CD4-positive, alpha-beta T cell treated with Interleukin-17A for 1 hour (primary cell): ENCODE measurements at regions not wholly inside any gene's neighbourhood (a gene's known extent, or its start where the extent isn't known, plus 50 kb on each side); places are given as distances from the start of the nearest gene placed in this dataset.

ENCODE experiments used
- DNase-seq: peaks from one replicate; pipeline ENCODE4 v3.0.0-alpha.2; 2020

- DNase-seq, result no peak
Measured at GRCh38 chr4:130092187-130093015, 996.4 kb downstream of the C4orf33 start.

DNA sequence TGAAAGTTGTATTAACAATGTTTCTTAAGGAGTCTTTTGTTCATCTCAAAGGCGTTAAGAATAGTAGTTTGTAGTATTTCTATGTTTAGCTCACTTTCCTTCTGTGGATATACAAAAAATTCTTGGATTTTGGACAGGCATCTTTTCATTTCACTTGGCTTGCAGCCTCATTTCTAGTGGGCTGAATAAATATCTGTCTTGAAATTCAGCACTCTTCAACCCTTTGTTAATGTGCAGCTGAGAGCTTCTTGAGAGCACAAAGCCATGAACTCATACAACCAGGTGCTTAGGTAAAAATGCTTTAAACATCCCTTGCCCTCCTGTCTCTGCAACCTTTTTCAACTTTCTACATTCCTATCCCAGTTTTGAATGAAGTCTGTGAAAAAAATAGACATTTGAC, 1003.2 kb downstream of the C4orf33 start:
- no peak for DNase-seq

DNA sequence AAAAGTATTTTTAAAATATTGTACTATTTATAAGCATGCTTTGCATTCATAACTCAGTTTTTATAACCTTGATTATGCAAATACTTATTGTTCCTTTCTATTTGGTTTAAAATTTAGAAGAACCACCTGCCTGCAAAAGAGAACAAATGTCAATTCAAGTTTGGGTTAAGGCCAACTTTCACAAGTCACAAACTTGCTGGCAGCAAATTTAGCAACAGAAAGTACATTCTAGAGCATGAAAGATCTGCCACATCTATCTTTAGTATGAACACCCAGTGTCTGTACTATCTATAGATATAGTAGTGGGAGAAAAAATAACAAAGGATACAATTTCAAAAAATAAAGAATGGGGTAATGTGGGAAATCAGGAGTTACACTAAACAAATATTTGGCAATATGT, 1014.2 kb downstream of the C4orf33 start:
- DNase-seq, result no peak

- no peak for DNase-seq
Measured at GRCh38 chr4:130110770-130111169, 1014.8 kb downstream of the C4orf33 start.

- no peak for DNase-seq
Measured at GRCh38 chr4:130124066-130124465, 1028.1 kb downstream of the C4orf33 start.

- DNase-seq, result no peak
Measured at GRCh38 chr4:130125467-130125866, 1029.5 kb downstream of the C4orf33 start.

DNA sequence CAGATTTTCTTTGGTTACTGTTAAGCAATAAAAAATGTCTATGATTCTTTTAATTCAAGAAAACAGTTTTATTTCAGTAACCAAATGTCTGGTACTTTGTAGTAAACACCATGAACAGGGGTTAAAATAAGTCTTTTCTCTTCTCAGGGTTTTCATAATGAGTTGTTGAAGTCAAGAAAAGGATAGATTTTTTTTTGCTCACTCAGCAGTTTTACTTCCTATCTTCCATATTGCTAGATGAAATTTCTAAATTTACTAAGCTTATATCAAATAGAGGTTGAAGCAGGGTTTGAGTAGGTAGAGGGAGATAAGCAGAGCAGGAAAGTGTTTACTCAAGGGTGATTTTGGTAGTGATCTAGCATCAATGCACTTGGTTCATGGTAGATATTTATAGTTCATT, 1031.3 kb downstream of the C4orf33 start:
- no peak for DNase-seq

DNA sequence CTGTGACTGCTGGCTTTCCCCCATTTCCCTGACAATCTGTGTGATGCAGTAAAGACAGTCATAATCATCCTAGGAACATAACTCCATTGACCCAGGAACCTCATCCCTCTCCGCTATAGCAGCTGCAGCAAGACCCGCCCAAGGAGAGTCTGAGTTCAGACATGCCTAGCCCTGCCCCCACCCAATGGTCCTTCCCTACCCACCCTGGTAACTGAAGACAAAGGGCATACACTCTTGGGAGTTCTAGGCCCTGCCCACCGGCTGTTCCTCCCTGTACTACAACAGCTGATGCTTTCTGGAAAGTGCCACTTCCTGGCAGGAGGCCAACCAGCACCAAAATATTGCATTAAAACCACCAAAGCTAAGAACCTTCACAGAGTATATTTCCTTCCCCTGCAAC, 1035.6 kb downstream of the C4orf33 start:
- no peak for DNase-seq

DNA sequence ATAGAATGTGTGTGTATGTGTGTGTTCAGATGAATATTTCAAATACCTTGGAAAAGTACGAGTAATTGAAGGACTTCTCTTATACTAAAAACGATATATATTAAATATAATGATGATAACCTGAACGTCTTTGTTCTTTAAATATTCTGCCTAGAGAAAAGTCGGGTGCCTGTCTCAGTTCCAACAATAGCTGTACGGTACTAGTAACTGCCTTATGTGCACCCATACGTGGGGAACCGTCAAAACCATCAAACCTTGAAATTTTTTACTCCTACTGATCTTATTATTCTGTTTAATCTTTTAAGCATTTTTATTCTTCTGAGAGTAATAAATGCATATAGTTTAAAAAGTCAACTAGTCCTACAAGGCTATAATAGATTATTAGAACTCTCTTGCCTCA, 1045.7 kb downstream of the C4orf33 start:
- DNase-seq, result no peak

DNA sequence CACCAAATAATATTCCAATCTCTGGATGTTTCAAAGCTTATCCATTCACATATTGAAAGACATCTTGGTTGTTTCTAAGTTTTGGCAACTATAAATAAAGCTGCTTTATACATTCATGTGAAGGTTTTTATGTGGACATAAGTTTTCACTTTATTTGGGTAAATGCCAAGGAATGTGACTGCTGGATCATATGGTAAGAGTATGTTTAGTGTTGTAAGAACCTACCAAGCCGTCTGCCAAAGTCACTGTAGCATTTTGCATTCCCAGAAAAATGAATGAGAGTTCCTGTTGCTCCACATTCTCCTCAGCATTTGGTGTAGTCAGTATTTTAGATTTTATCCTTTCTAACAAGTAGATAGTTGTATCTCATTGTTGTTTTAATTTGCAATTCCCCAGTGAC, 1047.7 kb downstream of the C4orf33 start:
- no peak for DNase-seq

GRCh38 chr4:130146773-130147172, 1050.8 kb downstream of the C4orf33 start:
- DNase-seq, result no peak

DNA sequence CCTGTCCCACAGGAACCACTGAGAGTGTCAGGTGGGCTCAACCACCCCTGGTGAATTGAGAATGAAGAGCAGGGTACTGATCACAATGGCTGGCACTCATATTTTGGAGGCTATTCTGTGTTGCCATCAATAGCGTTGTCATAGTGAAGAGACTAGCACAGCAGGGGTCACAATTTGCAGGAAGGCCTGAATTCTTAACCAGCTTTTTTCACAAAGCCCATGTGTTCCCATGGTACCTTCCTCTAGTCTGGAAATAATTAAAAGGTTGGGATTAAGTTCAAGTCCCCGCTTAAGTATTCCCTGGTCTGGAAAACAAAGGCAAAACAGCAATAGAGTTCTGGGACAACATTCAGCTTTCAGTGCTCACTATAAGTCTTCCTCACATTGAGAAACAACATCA, 1051.7 kb downstream of the C4orf33 start:
- no peak for DNase-seq

DNA sequence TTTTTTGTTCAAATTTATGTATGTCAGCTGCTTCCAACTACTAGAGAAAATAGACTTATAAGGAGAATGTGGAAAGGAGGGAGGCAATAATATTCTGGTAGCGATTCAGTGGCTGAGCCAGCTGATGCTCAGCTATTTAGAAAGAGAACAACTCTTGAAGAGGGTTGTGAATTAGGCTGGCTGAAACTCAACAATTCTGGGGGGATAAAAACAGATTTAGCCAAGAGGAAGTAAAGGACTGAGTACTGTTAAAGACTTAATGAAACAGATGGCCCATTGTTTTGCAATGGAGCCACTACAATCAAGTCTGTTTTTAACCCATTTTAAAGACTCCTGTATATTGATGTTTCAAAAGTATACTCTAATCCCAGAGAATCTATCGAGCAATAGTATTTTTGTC, 1058.9 kb downstream of the C4orf33 start:
- DNase-seq, result no peak

DNA sequence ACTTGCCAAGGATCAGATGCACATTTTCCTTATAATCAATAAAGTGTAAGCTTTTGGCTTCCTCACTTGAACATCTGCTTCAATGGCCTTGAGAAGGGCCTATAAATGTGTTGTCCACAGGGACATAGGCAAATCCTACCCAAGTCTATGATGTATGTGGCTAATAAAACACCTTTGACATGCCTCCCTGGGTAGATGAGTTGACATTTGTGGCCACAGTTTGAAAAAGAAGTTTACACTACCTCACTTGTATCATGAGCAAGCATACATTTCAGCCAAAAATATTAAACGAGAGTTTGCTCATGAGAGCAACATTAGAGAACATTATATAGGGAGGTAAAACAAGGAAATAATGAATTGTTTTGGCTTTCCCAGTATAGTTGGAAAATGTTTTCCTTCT, 1067.7 kb downstream of the C4orf33 start:
- no peak for DNase-seq

GRCh38 chr4:130165381-130165780, 1069.4 kb downstream of the C4orf33 start:
- DNase-seq, result no peak

GRCh38 chr4:130172156-130172555, 1076.2 kb downstream of the C4orf33 start:
- DNase-seq, result no peak

- DNase-seq, result no peak
Measured at GRCh38 chr4:130178106-130178505, 1082.2 kb downstream of the C4orf33 start.

DNA sequence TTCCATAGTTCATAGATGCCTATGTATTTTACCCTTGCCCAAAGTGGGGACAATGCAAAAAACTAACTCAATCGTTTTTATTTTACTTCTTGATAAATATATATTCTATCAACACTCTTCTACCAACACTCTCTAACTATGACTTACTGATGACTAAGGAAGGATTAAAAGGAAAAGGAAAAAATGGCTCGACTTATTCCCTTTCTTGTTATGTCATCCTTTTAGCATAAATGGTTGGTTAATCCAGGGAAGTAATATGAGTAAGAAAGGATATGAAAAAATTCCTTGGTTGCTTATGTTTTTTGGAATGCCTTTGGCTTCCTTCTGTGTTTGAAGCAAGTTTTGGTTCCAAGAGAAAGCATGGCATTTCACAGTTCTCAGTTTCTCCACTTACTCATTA, 1087.1 kb downstream of the C4orf33 start:
- no peak for DNase-seq

GRCh38 chr4:130183766-130184165, 1087.8 kb downstream of the C4orf33 start:
- DNase-seq, result no peak

DNA sequence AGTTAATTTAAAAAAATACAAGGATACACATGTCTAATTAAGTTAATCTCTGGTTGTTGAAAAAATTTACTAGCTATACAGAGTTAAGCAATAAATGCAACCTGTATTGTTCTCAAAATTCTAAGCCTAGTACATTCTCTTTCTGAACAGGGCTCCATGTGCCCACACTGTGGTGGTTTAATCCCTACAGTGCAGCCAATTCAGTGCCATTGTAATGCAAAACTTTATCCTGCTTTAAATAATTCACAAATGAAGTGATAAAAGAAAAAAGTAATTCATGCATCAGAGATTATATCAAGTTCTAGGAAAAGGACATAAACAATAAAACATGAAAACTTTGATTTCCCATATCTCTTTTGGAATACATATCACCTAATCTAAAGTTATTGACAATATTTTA, 1089.2 kb downstream of the C4orf33 start:
- no peak for DNase-seq

DNA sequence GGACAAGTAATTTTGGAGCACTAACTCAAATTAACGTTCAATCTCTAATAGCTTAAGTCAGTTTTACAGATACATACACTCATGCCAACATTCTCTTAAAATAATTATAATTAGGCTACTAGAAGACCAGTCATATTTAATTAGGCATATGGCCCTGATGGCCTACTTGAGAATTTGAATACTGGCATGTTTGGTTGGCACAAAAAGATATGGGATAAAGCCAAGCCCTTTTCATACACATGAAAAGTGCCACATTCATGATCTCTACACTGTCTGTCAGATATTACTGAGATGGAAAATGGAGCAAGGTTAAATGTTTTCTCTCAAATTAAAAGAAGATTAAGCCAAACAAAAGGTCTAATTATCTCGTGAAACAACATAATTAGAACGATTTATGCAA, 1091.0 kb downstream of the C4orf33 start:
- no peak for DNase-seq

DNA sequence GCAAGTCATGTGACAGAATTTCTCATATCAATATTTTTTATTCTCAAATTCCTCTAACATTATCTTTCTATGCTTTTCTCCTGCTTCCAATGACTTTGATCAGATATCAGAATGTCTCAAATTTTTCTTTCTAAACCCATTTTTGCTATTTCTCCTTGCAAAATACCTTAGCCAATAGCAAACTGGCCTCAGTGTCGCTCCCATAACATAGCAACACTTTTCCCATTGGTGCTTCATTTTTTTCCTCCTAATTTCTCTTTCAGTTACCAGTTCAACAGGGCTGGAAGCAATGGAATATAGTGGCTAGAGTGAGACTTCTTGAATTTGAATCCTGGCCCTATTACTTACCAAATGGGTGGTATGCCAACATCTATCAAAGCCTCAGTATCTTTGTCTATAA, 1091.6 kb downstream of the C4orf33 start:
- no peak for DNase-seq

DNA sequence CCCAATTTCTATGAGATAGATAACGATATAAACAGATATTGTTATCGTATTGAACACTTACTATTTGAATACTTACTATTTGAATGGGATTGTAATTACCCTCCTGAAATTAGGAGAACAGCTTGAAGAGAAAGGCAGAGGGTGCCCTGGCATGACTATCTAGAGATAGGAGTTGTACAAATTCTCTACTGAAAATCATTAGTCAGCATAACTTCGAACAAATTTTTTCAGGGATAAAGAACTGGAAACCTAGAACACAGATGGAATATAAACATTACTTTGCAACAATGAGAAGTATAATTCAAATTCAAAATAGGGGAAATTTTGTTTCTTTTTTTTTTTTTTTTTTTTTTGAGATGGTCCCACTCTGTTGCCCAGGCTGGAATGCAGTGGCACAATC, 1096.8 kb downstream of the C4orf33 start:
- DNase-seq, result no peak

DNA sequence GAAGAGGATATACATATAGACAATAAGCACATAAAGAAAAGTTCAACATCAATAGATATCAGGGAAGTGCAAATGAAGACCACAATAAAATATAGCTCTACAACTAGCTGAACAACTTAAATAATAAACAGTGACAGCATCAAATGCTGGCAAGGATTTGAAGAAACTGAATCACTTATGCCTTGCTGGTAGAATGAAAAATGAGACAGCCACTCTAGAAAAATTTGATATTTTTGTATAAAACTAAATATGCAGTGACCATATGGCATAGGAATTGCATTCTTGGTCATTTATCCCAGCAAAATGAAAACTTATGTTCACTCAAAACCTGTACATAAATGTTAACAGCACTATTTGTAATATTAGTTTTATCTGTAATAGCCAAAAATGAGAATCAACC, 1102.0 kb downstream of the C4orf33 start:
- DNase-seq, result no peak

GRCh38 chr4:130203571-130203970, 1107.6 kb downstream of the C4orf33 start:
- no peak for DNase-seq
